Hepatocyte (in vitro differentiated cells): ENCODE measurements at regions not wholly inside any gene's neighbourhood (a gene's known extent, or its start where the extent isn't known, plus 50 kb on each side); places are given as distances from the start of the nearest gene placed in this dataset.

Experiments used
- CTCF ChIP-seq: fragments of 200-600 bp; sonication (generic); IDR thresholded peaks from 2 replicates; pipeline ENCODE4 v1.5.1; 2016; ENCODE audit warnings: antibody characterized with exemption, mild to moderate bottlenecking; ENCODE audit not compliant: poor library complexity
- EZH2 ChIP-seq: fragments of 200-600 bp; sonication (generic); IDR thresholded peaks from 2 replicates; pipeline ENCODE4 v1.6.1; 2016; ENCODE audit warnings: antibody characterized with exemption, mild to moderate bottlenecking, borderline replicate concordance

GRCh38 chr6:109296452-109296851 lies 85.8 kb downstream of the CD164 start:
- TF ChIP-seq CTCF (no peak), EZH2 (no peak)
